GM19025 (cell line): ENCODE measurements at regions not wholly inside any gene's neighbourhood (a gene's known extent, or its start where the extent isn't known, plus 50 kb on each side); places are given as distances from the start of the nearest gene placed in this dataset.
"Not testable (repeated sequence)": the region's sequence is repeated elsewhere in the genome, so short reads cannot be mapped to it uniquely, and the experiment has no call there.

Source experiments
- ATAC-seq: cut with Tn5 transposase; IDR thresholded peaks from one replicate; pipeline ENCODE4 v1.9.1; 2021; ENCODE audit warnings: mild to moderate bottlenecking, low read depth, moderate library complexity; ENCODE audit not compliant: unreplicated experiment

- ATAC-seq = no peak
Measured at GRCh38 chr13:33679658-33680012, 138.3 kb upstream of the RFC3 start.

GRCh38 chr13:33682020-33682564, 135.9 kb upstream of the RFC3 start:
- no peak for ATAC-seq

GRCh38 chr13:33682646-33683045, 135.3 kb upstream of the RFC3 start:
- not testable (repeated sequence) for ATAC-seq

- no peak for ATAC-seq
Measured at GRCh38 chr13:33683376-33683775, 134.6 kb upstream of the RFC3 start.

- ATAC-seq = no peak
Measured at GRCh38 chr13:33684874-33685273, 133.1 kb upstream of the RFC3 start.

GRCh38 chr13:33686772-33687480, 131.0 kb upstream of the RFC3 start:
- ATAC-seq = no peak

GRCh38 chr13:33690354-33690753, 127.6 kb upstream of the RFC3 start:
- no peak for ATAC-seq

- no peak for ATAC-seq
Measured at GRCh38 chr13:33691980-33692379, 126.0 kb upstream of the RFC3 start.

GRCh38 chr13:33692531-33692930, 125.4 kb upstream of the RFC3 start:
- ATAC-seq = no peak

- ATAC-seq = no peak
Measured at GRCh38 chr13:33694546-33694945, 123.4 kb upstream of the RFC3 start.

- no peak for ATAC-seq
Measured at GRCh38 chr13:33696530-33696929, 121.4 kb upstream of the RFC3 start.

GRCh38 chr13:33697926-33698325, 120.0 kb upstream of the RFC3 start:
- ATAC-seq = no peak

- ATAC-seq = no peak
Measured at GRCh38 chr13:33707449-33707848, 110.5 kb upstream of the RFC3 start.

- ATAC-seq = no peak
Measured at GRCh38 chr13:33710924-33711323, 107.0 kb upstream of the RFC3 start.

- ATAC-seq = no peak
Measured at GRCh38 chr13:33711436-33711835, 106.5 kb upstream of the RFC3 start.

GRCh38 chr13:33717775-33718174, 100.2 kb upstream of the RFC3 start:
- ATAC-seq = no peak

- ATAC-seq = no peak
Measured at GRCh38 chr13:33721724-33722123, 96.2 kb upstream of the RFC3 start.

GRCh38 chr13:33722216-33722915, 95.6 kb upstream of the RFC3 start:
- ATAC-seq = no peak

- no peak for ATAC-seq
Measured at GRCh38 chr13:33723365-33723764, 94.6 kb upstream of the RFC3 start.

GRCh38 chr13:33723772-33724435, 94.0 kb upstream of the RFC3 start:
- peak; percentile 62 for ATAC-seq

GRCh38 chr13:33725340-33725739, 92.6 kb upstream of the RFC3 start:
- no peak for ATAC-seq
